ENCODE measurements at regions not wholly inside any gene's neighbourhood (a gene's known extent, or its start where the extent isn't known, plus 50 kb on each side); places are given as distances from the start of the nearest gene placed in this dataset.

- Histone ChIP-seq H3K4me1 (ENCODE audit: insufficient read depth, low read length) (no peaks in the 10 kb centered on the region), H3K36me3 (ENCODE audit: insufficient read depth, low read length) (no peaks in the 10 kb centered on the region), H3K27me3 (ENCODE audit: control insufficient read depth in 1 of 2, insufficient read depth in 2 of 2, low read length in 2 of 2) (peaks cover 0 to 6% of the 10 kb centered on the region in 2 experiments), H3K9me3 (ENCODE audit: control insufficient read depth in 1 of 2, insufficient read depth in 1 of 2, low read length in 2 of 2) (no peaks in the 10 kb centered on the region), H3K27ac (ENCODE audit: low read depth in 1 of 2, low read length in 2 of 2) (no peak overlapping the region), H3K4me3 (ENCODE audit: low read length) (no peak overlapping the region)
- intact Hi-C loops (cut with DNase I, micrococcal nuclease): no loop called here
- Mint-ChIP-seq H3K36me3 (ENCODE audit: low read depth) (no peaks in the 10 kb centered on the region), H3K9me3 (no peaks in the 10 kb centered on the region), H3K4me1 (ENCODE audit: low read depth) (no peaks in the 10 kb centered on the region), H3K27ac (no peak overlapping the region), H3K4me3 (no peak overlapping the region), H3K27me3 (peaks cover 26% of the 10 kb centered on the region)
- ChIA-PET POLR2A (no interaction called here), CTCF (no interaction called here)
- DNase-seq: no peak
- ATAC-seq (ENCODE audit: poor library complexity): no peak
- no peak for TF ChIP-seq CTCF (IDR thresholded peaks at IDR 0.05)
Measured at GRCh38 chr1:208303743-208304712, 59.8 kb upstream of the PLXNA2 start.

GRCh38 chr1:208308221-208308620 is 64.0 kb upstream of the PLXNA2 start:
- TF ChIP-seq CTCF (IDR thresholded peaks at IDR 0.05): no peak
- Mint-ChIP-seq H3K9me3 (no peaks in the 10 kb centered on the region), H3K27me3 (peaks cover 10% of the 10 kb centered on the region), H3K4me1 (ENCODE audit: low read depth) (no peaks in the 10 kb centered on the region), H3K27ac (no peak overlapping the region), H3K4me3 (no peak overlapping the region), H3K36me3 (ENCODE audit: low read depth) (no peaks in the 10 kb centered on the region)
- ChIA-PET CTCF (no interaction called here), POLR2A (no interaction called here)
- H3K4me1 ChIP-seq (ENCODE audit: insufficient read depth, low read length): no peaks in the 10 kb centered on the region
- no peak overlapping the region for H3K27ac ChIP-seq (ENCODE audit: low read depth in 1 of 2, low read length in 2 of 2)
- ATAC-seq (ENCODE audit: poor library complexity) (no peak), DNase-seq (no peak)
- intact Hi-C loops (cut with DNase I, micrococcal nuclease): no loop called here
- no peaks in the 10 kb centered on the region for H3K9me3 ChIP-seq (ENCODE audit: control insufficient read depth in 1 of 2, insufficient read depth in 1 of 2, low read length in 2 of 2)
- no peaks in the 10 kb centered on the region for H3K36me3 ChIP-seq (ENCODE audit: insufficient read depth, low read length)
- no peak overlapping the region for H3K4me3 ChIP-seq (ENCODE audit: low read length)
- peaks cover 0 to 4% of the 10 kb centered on the region in 2 experiments for H3K27me3 ChIP-seq (ENCODE audit: control insufficient read depth in 1 of 2, insufficient read depth in 2 of 2, low read length in 2 of 2)

GRCh38 chr1:208309771-208310170 is 65.6 kb upstream of the PLXNA2 start:
- ATAC-seq (ENCODE audit: poor library complexity): no peak
- no peak for TF ChIP-seq CTCF (IDR thresholded peaks at IDR 0.05)
- Mint-ChIP-seq H3K4me3 (no peak overlapping the region), H3K27ac (no peak overlapping the region), H3K36me3 (ENCODE audit: low read depth) (no peaks in the 10 kb centered on the region), H3K27me3 (peaks cover 17% of the 10 kb centered on the region), H3K9me3 (no peaks in the 10 kb centered on the region), H3K4me1 (ENCODE audit: low read depth) (no peaks in the 10 kb centered on the region)
- intact Hi-C loops (cut with DNase I, micrococcal nuclease): no loop called here
- no peaks in the 10 kb centered on the region for H3K36me3 ChIP-seq (ENCODE audit: insufficient read depth, low read length)
- no peak for DNase-seq
- ChIA-PET POLR2A (no interaction called here), CTCF (no interaction called here)
- H3K27me3 ChIP-seq (ENCODE audit: control insufficient read depth in 1 of 2, insufficient read depth in 2 of 2, low read length in 2 of 2): peaks cover 0 to 4% of the 10 kb centered on the region in 2 experiments
- H3K9me3 ChIP-seq (ENCODE audit: control insufficient read depth in 1 of 2, insufficient read depth in 1 of 2, low read length in 2 of 2): no peaks in the 10 kb centered on the region
- no peak overlapping the region for H3K4me3 ChIP-seq (ENCODE audit: low read length)
- no peaks in the 10 kb centered on the region for H3K4me1 ChIP-seq (ENCODE audit: insufficient read depth, low read length)
- H3K27ac ChIP-seq (ENCODE audit: low read depth in 1 of 2, low read length in 2 of 2): no peak overlapping the region
